GM20000 (cell line): ENCODE measurements at regions not wholly inside any gene's neighbourhood (a gene's known extent, or its start where the extent isn't known, plus 50 kb on each side); places are given as distances from the start of the nearest gene placed in this dataset.

ENCODE experiments used
- DNase-seq: peaks from one replicate; pipeline ENCODE4 v3.0.0; 2012; ENCODE audit warnings: low spot score
- CTCF ChIP-seq: IDR thresholded peaks from 2 replicates; pipeline ENCODE4 v1.5.1; 2012; ENCODE audit warnings: mild to moderate bottlenecking, control low read depth; ENCODE audit errors: extremely low read depth, missing control alignments

- TF ChIP-seq CTCF = no peak
- DNase-seq = no peak
These were observed 264.2 kb upstream of the PCDH15 start for GRCh38 chr10:55065185-55065584.

- DNase-seq = no peak
These were observed 262.8 kb upstream of the PCDH15 start for GRCh38 chr10:55063811-55064210.

GRCh38 chr10:55062349-55062748, 261.3 kb upstream of the PCDH15 start:
- TF ChIP-seq CTCF = no peak

More at GRCh38 chr10:55063811-55064210, 262.8 kb upstream of the PCDH15 start:
- no peak for TF ChIP-seq CTCF

GRCh38 chr10:55058800-55059199, 257.8 kb upstream of the PCDH15 start:
- no peak for DNase-seq
- no peak for TF ChIP-seq CTCF

More at GRCh38 chr10:55062349-55062748, 261.3 kb upstream of the PCDH15 start:
- DNase-seq = no peak

GRCh38 chr10:55051515-55051914, 250.5 kb upstream of the PCDH15 start:
- no peak for TF ChIP-seq CTCF
- DNase-seq = no peak

GRCh38 chr10:55048830-55049498, 247.9 kb upstream of the PCDH15 start:
- no peak for DNase-seq
- no peak for TF ChIP-seq CTCF

GRCh38 chr10:55043540-55043939, 242.5 kb upstream of the PCDH15 start:
- DNase-seq = no peak
- TF ChIP-seq CTCF = no peak
